HUES6 (cell line): ENCODE measurements at regions not wholly inside any gene's neighbourhood (a gene's known extent, or its start where the extent isn't known, plus 50 kb on each side); places are given as distances from the start of the nearest gene placed in this dataset.

Experiments used
- H3K27ac ChIP-seq: 2 replicates; pipeline ENCODE4 v1.7.0; 2013; ENCODE audit warnings: low read depth, mild to moderate bottlenecking, low read length, inconsistent platforms
- H3K27me3 ChIP-seq: 2 replicates; pipeline ENCODE4 v1.6.1; 2013; ENCODE audit warnings: low read length; ENCODE audit not compliant: control insufficient read depth, insufficient read depth
- H3K36me3 ChIP-seq: 2 replicates; pipeline ENCODE4 v1.6.1; 2013; ENCODE audit warnings: low read length; ENCODE audit not compliant: control insufficient read depth, insufficient read depth
- H3K4me1 ChIP-seq: 2 replicates; pipeline ENCODE4 v1.6.1; 2013; ENCODE audit warnings: low read length; ENCODE audit not compliant: control insufficient read depth, insufficient read depth
- H3K4me3 ChIP-seq: 2 replicates; pipeline ENCODE4 v1.5.1; 2013; ENCODE audit warnings: low read depth, low read length
- H3K9ac ChIP-seq: one replicate; pipeline ENCODE4 v1.6.1; 2013; ENCODE audit warnings: mild to moderate bottlenecking, low read length
- H3K9me3 ChIP-seq: 2 replicates; pipeline ENCODE4 v1.6.1; 2013; ENCODE audit warnings: low read depth, low read length; ENCODE audit not compliant: control insufficient read depth, insufficient read depth

DNA sequence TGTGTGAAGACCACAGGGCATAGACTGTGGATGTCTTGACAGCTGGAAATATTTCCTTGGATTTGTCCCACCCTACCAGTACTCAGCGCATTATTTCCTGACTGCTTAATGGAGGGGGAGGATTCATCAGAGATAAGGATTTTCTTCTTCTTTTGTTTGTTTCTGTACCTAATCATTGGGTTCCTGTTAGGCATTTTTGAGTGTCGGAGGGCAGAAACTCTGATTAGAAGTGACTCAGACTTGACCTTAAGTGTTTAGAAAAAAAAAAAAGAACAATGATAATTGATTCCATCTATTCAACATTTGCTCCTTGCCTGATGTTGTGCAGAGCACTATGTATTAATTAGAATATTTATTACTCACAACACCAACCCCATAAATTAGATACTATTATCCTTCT is 78.5 kb upstream of the SYNPR start:
- H3K36me3 ChIP-seq: no peaks in the 10 kb centered on the region
- H3K4me3 ChIP-seq: no peak overlapping the region
- no peaks in the 10 kb centered on the region for H3K4me1 ChIP-seq
- no peaks in the 10 kb centered on the region for H3K9me3 ChIP-seq
- no peaks in the 10 kb centered on the region for H3K27me3 ChIP-seq
- H3K9ac ChIP-seq: no peak overlapping the region
- no peak overlapping the region for H3K27ac ChIP-seq

DNA sequence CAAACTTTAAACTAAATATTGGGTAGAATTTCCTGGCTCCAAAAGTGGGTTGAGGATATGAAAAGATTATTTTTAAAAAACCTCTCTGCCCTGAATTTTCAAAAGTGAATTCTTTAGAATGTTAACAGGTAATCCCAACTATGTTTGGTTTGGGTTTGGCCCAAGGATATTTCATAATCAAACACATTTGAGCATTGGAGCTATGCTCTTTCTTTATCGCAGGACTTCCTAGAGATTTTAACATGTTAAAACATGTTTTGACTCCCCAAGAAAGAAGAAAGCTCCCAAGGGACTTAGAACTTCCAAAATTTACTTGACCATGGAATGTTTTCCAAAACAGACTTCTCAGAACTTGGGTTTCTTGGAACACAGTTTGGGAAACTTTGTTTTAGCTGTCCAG is 75.6 kb upstream of the SYNPR start:
- H3K27ac ChIP-seq: no peak overlapping the region
- no peaks in the 10 kb centered on the region for H3K27me3 ChIP-seq
- no peak overlapping the region for H3K4me3 ChIP-seq
- no peak overlapping the region for H3K9ac ChIP-seq
- no peaks in the 10 kb centered on the region for H3K4me1 ChIP-seq
- H3K9me3 ChIP-seq: no peaks in the 10 kb centered on the region
- no peaks in the 10 kb centered on the region for H3K36me3 ChIP-seq

DNA sequence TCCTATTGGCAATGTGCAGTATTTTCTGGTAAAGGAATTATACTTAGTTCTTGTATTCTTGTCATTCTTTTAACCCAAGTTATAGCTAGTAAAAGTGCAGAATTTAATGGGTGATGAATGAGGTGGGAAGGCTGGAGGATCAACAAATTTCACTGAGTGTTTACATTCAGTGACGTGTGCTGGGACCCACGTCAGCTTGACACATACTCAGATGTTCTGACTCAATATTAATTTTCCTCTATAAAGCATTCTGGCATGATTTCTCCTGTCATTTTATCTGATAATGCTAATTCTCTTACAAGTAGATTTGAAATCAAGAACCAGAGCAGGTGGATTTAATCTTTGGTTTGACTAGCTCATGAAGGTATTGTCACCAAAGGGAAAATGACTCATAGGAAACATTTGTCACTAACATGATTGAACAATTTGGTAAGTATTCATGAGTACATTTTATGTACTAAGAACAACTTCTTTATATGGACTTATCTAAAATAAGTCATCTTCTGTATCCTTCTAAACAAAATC is 71.0 kb upstream of the SYNPR start:
- Histone ChIP-seq H3K4me3 (no peak overlapping the region), H3K9me3 (no peaks in the 10 kb centered on the region), H3K27me3 (no peaks in the 10 kb centered on the region), H3K36me3 (no peaks in the 10 kb centered on the region), H3K4me1 (peaks cover 7% of the 10 kb centered on the region), H3K9ac (no peak overlapping the region), H3K27ac (no peak overlapping the region)

DNA sequence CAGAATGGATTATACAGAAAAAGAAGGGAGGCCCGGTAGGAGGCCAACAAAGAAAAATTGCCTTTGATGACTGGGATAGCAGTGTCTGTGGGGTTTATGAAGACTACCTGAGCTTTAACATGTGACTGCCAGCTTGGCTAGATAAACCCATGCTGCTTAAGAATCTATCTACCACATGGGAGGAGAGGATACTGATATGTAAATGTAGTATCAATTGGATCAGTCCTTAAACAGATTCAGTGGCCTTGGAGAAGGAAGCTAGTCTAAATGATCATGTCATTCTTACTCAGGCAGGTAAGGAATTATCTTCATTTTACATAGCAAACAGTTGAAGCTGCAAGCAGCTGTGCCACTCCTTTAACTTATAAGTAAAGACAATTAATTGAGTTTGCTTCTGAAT is 50.0 kb upstream of the SYNPR start:
- Histone ChIP-seq H3K4me3 (no peak overlapping the region), H3K9ac (no peak overlapping the region), H3K36me3 (no peaks in the 10 kb centered on the region), H3K27me3 (no peaks in the 10 kb centered on the region), H3K27ac (no peak overlapping the region), H3K4me1 (peaks cover 14% of the 10 kb centered on the region), H3K9me3 (no peaks in the 10 kb centered on the region)
